GM18868 (cell line): ENCODE measurements at regions not wholly inside any gene's neighbourhood (a gene's known extent, or its start where the extent isn't known, plus 50 kb on each side); places are given as distances from the start of the nearest gene placed in this dataset.

Source experiments
- ATAC-seq: cut with Tn5 transposase; IDR thresholded peaks from one replicate; pipeline ENCODE4 v1.9.1; 2021; ENCODE audit warnings: mild to moderate bottlenecking, moderate library complexity; ENCODE audit not compliant: unreplicated experiment

GRCh38 chr1:217097819-217098218 lies 374.6 kb upstream of the ESRRG start:
- no peak for ATAC-seq

GRCh38 chr1:217096200-217096599 lies 373.0 kb upstream of the ESRRG start:
- no peak for ATAC-seq

- ATAC-seq = no peak
Measured at GRCh38 chr1:217095050-217095622, 371.9 kb upstream of the ESRRG start.

DNA sequence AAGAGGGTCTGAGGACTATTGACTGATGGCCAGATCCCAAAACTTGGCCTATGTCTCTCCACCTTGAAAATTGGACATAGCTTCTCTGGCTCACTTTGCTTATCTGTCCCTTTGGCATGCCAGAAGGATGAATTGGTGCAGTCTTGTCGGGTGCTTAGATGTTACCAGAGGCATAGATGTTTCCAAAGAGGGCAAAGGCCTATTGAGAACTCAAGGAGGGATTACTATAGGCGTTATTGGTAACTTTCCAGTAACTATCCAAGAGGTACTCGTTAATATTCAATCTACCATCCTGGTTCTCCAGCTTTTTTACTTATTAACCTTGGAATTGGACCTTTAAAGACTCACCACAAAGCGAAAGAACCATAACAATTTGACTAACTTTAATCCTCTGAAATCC lies 368.3 kb upstream of the ESRRG start:
- ATAC-seq = no peak

GRCh38 chr1:217090060-217090911 lies 367.1 kb upstream of the ESRRG start:
- ATAC-seq = no peak

- ATAC-seq = peak; percentile 48
Measured at GRCh38 chr1:217089361-217090014, 366.3 kb upstream of the ESRRG start.

- no peak for ATAC-seq
Measured at GRCh38 chr1:217088521-217089284, 365.5 kb upstream of the ESRRG start.

GRCh38 chr1:217088011-217088410 lies 364.8 kb upstream of the ESRRG start:
- ATAC-seq = no peak

DNA sequence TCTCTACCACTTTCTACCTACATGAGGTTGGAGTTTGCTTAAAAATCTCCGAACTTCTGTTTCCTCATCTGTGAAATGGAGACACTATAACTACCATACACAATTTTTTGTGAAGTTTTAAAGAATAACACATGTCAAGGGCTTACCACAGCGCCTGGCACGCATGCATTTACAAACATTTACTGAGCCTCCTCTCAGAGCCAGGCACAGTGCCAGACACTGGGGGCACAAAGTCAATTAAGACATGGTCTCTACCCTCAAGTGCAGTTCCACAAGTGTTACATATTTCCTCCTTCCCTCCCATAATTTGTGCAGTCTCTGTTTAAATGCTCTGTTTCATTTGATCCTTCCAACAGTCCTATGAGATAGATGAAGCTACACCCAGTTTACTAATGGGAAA lies 356.4 kb upstream of the ESRRG start:
- no peak for ATAC-seq

GRCh38 chr1:217078959-217079358 lies 355.7 kb upstream of the ESRRG start:
- no peak for ATAC-seq

DNA sequence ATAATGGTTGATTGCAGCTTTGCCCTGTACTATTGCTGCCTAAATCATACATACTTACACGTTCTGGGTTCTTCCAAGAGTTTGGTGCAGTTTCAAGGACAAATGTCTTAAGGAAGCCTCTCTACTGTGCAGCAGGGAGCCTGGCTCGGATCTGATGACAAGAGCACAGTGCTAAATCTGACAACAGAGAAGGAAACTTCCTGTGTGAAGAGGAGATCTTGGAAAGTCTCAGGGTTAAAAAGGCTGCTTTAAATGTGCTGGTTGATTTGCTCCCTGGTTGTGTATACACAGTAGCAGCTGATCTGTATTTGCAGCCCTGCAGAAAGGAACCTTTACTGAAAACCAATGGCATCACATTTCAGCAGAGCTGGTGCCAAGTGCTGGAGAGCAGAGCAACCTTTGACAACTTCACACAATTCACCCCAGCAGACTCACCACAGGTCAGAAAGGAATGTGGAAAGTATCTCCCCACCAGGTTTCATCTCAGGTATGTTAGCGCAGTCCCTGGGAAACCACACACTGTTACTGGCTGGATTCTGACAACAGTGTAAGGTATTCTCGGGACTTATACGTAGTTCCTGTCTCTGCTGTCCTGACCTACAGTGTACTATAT lies 355.0 kb upstream of the ESRRG start:
- no peak for ATAC-seq

GRCh38 chr1:217077426-217077825 lies 354.2 kb upstream of the ESRRG start:
- no peak for ATAC-seq

- no peak for ATAC-seq
Measured at GRCh38 chr1:217076902-217077301, 353.7 kb upstream of the ESRRG start.

- ATAC-seq = no peak
Measured at GRCh38 chr1:217072926-217073325, 349.7 kb upstream of the ESRRG start.

GRCh38 chr1:217067642-217068041 lies 344.4 kb upstream of the ESRRG start:
- ATAC-seq = peak; percentile 59

- no peak for ATAC-seq
Measured at GRCh38 chr1:217066794-217067193, 343.6 kb upstream of the ESRRG start.

- no peak for ATAC-seq
Measured at GRCh38 chr1:217063172-217063908, 340.1 kb upstream of the ESRRG start.

DNA sequence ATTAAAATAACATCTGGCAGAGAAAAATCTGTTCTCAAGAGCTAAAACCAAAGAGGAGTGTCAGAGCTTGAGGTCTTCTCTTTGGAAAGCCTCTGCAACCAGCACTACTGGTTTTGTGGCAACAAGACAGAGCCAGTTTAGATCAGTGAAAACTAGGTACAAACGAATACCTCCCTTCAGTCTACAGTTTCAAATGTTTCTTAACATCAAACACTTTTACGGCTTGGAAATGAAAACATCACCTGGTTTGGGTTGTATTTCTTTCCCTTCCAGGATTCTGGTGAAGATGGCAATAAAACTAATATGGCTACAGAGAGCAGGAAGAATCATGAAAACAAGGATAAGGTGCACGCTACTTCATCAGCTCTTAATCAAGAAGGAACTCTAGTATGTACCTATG lies 339.4 kb upstream of the ESRRG start:
- ATAC-seq = no peak

GRCh38 chr1:217059401-217059800 lies 336.2 kb upstream of the ESRRG start:
- no peak for ATAC-seq

DNA sequence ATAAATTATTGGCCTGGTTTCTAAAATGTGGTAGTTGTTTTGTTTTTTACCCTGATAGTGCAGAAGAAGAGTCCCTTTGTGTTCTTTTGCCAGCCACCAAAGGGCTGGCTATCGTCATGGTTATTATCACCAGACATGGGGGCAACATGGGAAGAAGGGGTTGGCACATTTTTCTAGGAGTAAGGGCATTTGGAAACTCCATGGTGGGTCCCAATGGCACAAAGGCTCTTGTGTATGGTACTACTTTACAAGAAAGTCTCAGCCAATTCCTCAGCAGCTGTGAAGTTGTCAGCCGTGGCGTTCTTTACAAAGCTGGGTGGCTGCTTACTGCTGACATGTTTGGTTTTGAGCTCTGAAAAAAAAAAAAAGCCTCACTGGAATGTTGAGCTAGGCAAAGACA lies 330.4 kb upstream of the ESRRG start:
- no peak for ATAC-seq
